DMS79 treated with DMSO at 0.1 percent for 48 hours (cell line): ENCODE measurements at regions not wholly inside any gene's neighbourhood (a gene's known extent, or its start where the extent isn't known, plus 50 kb on each side); places are given as distances from the start of the nearest gene placed in this dataset.

Experiments used
- DNase-seq: peaks from one replicate; lab custom pipeline; 2025; lab: John Stamatoyannopoulos, UW

GRCh38 chr12:91922139-91922538 is 223.5 kb downstream of the BTG1 start:
- no peak for DNase-seq

DNA sequence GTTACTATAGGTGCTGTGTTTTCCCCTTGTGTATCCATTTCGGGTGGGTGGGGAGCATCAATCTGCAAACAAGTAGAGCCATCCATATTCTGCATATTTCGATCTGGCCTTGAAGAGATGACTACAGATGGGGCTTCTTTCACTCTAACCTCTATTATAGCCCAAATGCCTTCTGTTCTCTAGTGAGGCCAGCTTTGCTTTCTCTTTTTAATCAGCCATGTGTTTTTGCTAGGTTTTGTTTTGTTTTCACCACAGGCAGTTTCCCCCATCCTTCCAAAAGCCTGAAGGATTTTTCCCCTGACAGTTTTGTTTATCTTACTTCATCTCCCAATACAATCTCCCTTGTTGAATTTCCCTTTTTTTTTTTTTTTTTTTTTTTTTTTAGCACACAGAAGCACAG is 224.1 kb downstream of the BTG1 start:
- DNase-seq = no peak

- DNase-seq = no peak
These were observed 224.9 kb downstream of the BTG1 start for GRCh38 chr12:91920741-91921140.

DNA sequence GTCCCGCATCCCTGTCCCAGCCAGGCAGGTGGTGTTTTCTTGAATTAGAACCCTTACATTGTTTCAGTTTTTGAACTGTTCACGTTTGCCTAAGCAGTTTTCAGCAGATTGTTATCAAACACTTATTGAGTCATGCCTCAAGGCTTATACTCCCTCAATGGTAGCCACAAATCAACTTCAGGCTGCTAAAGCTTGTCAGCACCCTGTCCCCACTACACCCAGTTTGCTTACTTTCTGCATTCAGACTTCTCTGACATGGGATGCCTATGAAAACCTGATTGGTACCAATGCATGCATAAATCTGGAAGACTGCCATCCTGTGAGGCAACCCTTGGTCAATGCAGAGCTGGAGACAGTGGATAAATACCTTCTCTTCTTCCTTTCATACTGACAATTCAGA is 225.4 kb downstream of the BTG1 start:
- peak; percentile 87 for DNase-seq

DNA sequence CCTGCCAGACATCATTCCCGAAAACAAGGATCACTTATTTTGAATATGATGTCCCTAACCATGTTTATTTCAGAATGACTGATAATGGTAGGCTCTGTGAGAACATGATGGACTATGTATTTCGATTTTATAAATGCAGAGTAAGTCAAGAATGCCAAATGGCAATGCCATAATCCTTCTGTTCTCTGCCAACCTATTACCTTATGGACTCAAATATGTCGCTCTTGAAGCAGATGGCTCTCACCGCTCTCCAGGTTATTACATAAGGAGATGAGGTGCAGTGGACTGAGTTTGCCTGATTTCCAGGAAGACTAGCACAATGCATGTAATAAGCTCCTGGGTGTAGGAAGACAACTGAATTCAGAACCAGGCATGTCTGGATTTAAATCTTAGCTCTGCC is 227.2 kb downstream of the BTG1 start:
- DNase-seq = no peak

- DNase-seq = no peak
These were observed 230.9 kb downstream of the BTG1 start for GRCh38 chr12:91914701-91915100.

DNA sequence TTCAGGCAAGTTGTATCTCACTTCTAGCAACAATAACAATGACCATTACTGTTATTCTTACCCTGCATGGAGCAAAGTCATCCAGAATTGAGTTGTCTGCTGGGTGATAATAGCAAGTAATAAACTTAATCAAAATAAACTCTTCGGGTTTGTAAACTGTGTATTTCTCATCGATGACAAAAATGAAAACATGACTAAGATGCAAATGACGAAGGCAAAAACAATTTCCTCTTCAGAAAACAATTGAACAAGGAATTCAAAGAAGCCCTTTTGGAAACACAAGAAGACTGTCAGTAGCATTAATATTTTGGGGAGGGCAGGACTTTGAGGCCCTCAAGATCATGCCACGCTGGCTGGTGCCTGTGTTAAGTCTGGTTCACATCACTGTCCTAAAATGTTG is 232.0 kb downstream of the BTG1 start:
- no peak for DNase-seq

DNA sequence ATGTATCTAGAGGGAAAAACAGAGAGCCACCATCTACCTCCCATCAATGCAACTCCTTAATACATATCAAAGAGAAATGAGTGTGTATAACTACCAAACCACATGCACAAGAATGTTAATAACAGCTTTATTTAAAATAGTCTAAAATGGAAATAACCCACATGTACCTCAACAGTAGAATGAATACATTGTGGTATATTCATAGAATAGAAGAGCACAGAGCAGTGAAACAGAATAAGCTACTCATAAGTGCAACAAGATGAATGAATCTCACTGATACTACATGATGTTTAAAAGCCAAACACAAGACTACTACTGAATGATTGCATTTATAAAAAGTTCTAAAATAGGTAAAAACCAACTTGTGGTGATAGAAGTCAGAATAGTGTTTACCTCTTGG is 232.5 kb downstream of the BTG1 start:
- DNase-seq = no peak

DNA sequence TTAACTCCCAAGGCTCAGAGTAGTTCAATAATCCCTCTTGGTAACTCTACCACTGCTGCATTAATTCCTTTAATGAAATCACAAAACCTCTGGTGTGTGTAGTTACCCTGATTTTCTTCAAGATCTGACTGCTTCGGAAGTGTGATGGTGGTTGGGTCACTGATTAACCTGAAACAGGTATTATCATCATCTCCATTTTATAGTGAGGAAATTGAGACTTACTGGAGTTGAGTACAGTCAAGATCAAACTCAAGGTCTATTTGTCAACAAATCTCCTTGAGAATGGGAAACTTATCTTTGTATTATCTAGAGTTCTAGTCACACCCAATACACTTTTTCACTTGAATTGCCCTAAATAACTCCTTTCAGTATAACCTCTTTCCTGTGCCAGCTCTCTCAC is 233.5 kb downstream of the BTG1 start:
- no peak for DNase-seq

GRCh38 chr12:91910871-91911388 is 234.7 kb downstream of the BTG1 start:
- DNase-seq = no peak

DNA sequence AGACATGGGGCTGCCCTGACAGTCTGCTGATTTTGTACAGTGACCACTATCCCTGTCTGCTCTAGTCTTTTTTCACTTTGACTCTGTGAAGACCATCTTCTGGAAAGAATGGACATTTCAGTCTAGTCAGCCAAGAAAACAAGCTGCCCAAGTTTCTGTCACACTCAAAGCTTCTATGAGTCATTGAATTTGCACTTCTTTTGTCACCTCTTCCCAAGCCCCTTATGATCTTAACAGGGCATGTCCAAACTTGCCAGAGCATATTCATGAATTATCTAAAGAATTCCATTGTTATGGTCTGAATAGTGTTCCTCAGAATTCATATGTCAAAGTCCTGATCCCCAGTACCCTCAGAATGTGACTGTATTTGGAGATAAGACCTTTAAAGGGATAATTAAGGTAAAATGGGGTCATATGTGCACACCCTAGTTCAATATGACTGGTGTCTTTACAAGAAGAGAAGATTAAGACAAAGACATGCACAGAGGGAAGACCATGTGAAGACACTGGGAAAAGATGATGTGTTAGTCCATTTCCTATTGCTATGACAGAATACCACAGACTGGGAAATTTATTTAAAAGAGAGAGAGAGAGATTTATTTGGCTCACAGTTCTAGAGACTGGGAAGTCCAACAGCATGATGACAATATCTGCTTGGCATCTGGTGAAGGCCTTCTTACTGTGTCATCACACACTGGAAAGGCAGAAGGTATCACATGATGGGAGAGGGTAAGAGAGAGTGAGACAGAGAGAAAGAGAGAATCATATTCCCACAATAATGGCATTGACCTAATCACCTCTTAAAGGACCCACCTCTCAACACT is 242.6 kb downstream of the BTG1 start:
- no peak for DNase-seq

- no peak for DNase-seq
These were observed 244.1 kb downstream of the BTG1 start for GRCh38 chr12:91901381-91902074.

DNA sequence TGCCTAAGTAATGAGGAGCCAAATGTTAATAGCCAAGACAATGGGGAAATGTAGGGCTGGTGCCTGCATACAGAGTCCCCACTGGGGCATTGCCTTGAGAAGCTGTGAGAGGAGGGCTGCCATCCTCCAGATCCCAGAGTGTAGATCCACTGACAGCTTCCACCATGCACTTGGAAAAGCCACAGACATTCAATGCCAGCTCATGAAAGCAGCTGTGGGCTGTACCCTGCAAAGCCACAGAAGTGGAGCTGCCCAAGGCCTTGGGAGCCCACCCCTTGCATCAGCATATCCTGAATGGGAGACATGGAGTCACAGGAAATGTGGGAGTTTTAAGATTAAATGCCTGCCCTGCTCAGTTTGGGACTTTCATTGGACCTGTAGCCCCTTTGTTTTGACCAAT is 244.7 kb downstream of the BTG1 start:
- DNase-seq = no peak

DNA sequence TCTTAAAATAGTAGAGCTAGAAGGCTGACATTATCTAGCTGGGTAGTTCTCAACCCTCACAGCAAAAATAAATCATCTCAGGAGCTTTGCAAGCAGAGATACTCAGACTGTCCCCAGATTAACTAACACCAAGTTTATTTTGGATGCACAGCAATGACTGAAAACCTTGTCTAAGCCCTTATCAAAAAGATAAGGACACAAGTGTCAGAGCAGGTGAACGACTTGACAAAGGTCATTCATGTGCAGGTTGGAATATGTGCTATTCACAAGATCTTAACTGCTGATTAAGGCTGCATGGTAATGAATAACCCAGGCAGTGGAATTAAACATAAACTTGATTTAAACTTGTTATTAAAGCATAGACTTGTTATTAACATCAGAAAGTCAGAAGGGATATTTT is 246.6 kb downstream of the BTG1 start:
- DNase-seq = no peak

- DNase-seq = no peak
These were observed 248.6 kb downstream of the BTG1 start for GRCh38 chr12:91897025-91897515.

DNA sequence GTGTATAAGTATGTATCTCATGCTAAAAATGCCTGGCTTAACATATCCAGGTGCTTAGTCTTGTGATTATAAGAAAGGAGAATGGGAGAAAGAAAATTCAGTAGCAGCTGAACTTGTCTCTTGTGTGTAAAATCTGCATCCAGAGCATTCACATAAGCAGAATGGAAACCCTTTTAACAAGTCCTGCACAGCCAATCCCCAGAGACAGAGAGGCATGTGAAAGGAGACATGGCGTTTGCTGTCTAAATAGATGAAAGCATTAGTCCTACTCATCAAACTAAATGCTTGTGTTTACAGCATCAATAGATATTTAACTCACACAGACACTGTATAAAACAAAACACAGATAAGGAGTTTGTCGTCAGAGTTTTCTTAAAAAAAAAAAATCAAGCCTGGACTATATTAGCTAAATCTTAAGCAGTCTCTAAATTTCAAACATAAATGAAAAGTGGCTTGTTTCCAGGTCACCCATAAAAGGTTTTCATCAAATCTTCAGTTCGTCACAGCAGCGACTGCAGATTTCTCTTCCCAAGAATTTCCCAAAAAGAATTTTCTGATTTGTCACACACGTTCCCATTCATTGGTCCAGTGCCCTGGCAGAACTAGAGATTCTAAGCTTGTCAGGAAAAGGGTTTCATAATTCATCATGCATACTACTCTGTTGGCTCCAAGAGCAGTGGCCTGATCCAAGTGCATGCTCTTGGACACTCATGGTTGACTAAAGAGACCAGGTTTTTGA is 249.2 kb downstream of the BTG1 start:
- DNase-seq = no peak

- DNase-seq = no peak
These were observed 250.7 kb downstream of the BTG1 start for GRCh38 chr12:91894911-91895310.

DNA sequence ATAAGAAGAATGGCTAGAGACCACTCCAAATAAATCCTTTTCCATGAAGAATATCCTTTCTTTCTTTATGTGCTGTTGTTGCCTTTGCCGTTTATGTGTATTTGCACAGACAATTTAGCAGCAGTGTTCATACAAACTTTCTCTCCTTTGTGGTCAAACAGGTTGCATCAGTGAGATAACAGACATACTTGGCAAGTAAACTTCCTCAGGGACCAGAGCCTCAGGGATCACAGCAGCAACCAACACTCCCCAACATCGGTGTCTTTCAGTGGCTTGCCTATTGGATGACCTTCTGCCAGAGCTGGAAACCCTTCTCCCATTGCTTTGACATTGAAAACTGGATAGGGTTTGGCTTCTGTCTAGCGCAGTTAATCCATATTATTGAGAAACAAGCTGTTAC is 252.2 kb downstream of the BTG1 start:
- no peak for DNase-seq

DNA sequence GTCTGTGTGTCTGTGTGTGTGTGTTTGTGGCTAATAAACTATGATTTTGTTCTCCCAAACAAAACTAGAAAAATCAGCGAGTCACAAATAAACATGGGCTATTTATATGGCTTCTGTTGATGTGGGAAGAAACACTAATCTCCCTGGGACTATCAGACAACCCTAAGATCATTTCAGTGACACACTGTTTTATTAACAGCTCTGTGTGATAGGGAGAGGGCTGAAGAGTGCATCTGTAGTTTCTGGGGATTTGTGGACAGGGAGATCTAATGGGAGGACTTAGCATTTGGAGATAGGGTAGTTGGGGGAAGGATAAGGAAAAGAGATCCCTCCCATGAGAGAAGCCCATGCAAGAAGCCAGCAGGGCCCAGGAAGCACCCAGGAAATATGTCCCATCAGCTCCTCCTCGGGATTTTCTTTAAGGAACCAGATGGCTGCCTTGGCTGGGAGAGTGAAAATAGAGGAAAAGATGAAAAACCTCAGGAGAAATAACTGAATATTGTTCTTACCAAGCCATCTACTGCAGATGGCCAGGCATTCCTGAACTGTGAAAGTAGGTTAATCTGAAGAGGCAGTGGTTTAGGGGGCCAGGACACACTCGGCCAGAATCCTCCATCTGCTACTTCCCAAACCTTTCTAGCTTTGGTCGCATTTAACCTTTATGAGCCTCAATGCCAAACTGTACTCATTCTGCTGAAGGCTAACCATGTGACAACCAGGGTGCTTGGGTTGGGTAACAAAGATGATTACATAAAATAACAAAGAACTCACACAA is 253.4 kb downstream of the BTG1 start:
- DNase-seq = no peak

- no peak for DNase-seq
These were observed 254.9 kb downstream of the BTG1 start for GRCh38 chr12:91890742-91891141.

DNA sequence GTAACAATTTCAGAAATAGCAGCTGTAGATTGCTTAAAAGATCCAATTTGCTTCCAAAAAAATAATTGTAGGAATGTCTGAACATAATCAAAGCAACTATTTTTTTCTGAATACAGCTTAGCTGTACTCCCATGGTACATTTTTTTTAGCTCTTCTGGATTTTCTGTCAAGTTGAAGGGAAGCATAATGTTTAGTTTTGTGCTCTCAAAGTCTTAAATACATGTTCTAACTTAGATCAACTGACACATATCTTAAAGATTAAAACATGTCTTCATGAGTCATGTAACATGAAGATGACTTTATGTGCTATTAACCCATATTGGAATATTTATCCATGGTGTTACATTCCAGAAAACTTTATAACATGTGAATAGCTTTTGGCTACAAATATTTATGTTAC is 255.7 kb downstream of the BTG1 start:
- no peak for DNase-seq

DNA sequence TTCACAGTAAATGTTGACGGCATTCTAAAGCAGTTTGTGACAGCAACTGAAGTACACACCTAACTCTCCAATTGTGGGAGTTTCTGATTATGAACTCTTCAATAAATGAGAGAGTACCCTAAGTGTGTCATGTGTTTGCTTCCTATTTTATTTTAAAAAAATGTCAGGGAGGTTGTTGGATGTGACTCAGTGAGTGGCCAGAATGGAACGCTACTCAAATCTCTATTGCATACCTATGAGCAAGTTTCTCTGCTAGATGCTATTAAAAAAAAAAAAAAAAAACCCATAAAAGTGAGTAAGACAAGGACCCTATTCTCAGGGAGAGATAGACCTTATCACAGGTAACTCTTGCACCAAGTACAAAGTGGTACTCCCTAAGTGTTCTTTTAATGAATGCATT is 256.6 kb downstream of the BTG1 start:
- no peak for DNase-seq
